NB4 (cell line): ENCODE measurements at regions not wholly inside any gene's neighbourhood (a gene's known extent, or its start where the extent isn't known, plus 50 kb on each side); places are given as distances from the start of the nearest gene placed in this dataset.

ENCODE experiments used
- DNase-seq: peaks from one replicate; pipeline ENCODE4 v3.0.0; 2010; ENCODE audit warnings: low read depth
- H3K4me3 ChIP-seq: one replicate; pipeline ENCODE4 v1.5.1; 2011; ENCODE audit warnings: mild to moderate bottlenecking, low read depth, low read length, moderate library complexity
- CTCF ChIP-seq: IDR thresholded peaks from one replicate; pipeline ENCODE4 v1.5.1; 2012; ENCODE audit warnings: low read depth, low read length
- MAX ChIP-seq: IDR thresholded peaks from 2 replicates; pipeline ENCODE4 v1.6.1; 2011; ENCODE audit warnings: low read depth, low read length
- MYC ChIP-seq: IDR thresholded peaks from 2 replicates; pipeline ENCODE4 v1.6.1; 2011; ENCODE audit warnings: low read depth, low read length
- POLR2A ChIP-seq: IDR thresholded peaks from 2 replicates; pipeline ENCODE4 v1.6.1; 2011; ENCODE audit warnings: mild to moderate bottlenecking; ENCODE audit not compliant: insufficient read length; ENCODE audit errors: extremely low read depth

GRCh38 chr10:111709603-111710002 lies 474.0 kb downstream of the GPAM start:
- DNase-seq: no peak
- no peak for TF ChIP-seq MAX
- H3K4me3 ChIP-seq: no peak overlapping the region

- no peak for DNase-seq
- TF ChIP-seq CTCF: no peak
- TF ChIP-seq MYC: no peak
- no peak for TF ChIP-seq POLR2A
- no peak for TF ChIP-seq MAX
- no peak overlapping the region for H3K4me3 ChIP-seq
Observed at GRCh38 chr10:111716032-111716431, 467.5 kb downstream of the GPAM start.

GRCh38 chr10:111724121-111724520 lies 459.4 kb downstream of the GPAM start:
- H3K4me3 ChIP-seq: no peak overlapping the region
- DNase-seq: no peak
- TF ChIP-seq POLR2A: no peak
- no peak for TF ChIP-seq MYC
- TF ChIP-seq CTCF: no peak
- no peak for TF ChIP-seq MAX

- no peak for TF ChIP-seq MYC
- TF ChIP-seq MAX: no peak
- TF ChIP-seq POLR2A: no peak
- TF ChIP-seq CTCF: no peak
- no peak for DNase-seq
- H3K4me3 ChIP-seq: no peak overlapping the region
Observed at GRCh38 chr10:111725050-111725449, 458.5 kb downstream of the GPAM start.

GRCh38 chr10:111732166-111732785 lies 451.3 kb downstream of the GPAM start:
- TF ChIP-seq POLR2A (no peak), CTCF (no peak), MYC (no peak), MAX (no peak)
- no peak for DNase-seq
- H3K4me3 ChIP-seq: no peak overlapping the region

- H3K4me3 ChIP-seq: no peak overlapping the region
- DNase-seq: no peak
- TF ChIP-seq CTCF (no peak), MYC (no peak), MAX (no peak), POLR2A (no peak)
Observed at GRCh38 chr10:111739125-111739873, 444.3 kb downstream of the GPAM start.
